NCI-H526 (cell line): ENCODE measurements at regions not wholly inside any gene's neighbourhood (a gene's known extent, or its start where the extent isn't known, plus 50 kb on each side); places are given as distances from the start of the nearest gene placed in this dataset.

Source experiments
- DNase-seq, 2 experiments: peaks; one replicate each; lab custom pipeline; 2025; lab: John Stamatoyannopoulos, UW

GRCh38 chr1:84090447-84091245 is 53.4 kb upstream of the PRKACB start:
- peak in 1 of 2 experiments; percentile 17 for DNase-seq

GRCh38 chr1:84089867-84090266 is 54.2 kb upstream of the PRKACB start:
- DNase-seq = no peak

- no peak for DNase-seq
Observed at GRCh38 chr1:84089465-84089864, 54.6 kb upstream of the PRKACB start.

GRCh38 chr1:84086616-84087015 is 57.5 kb upstream of the PRKACB start:
- no peak for DNase-seq

GRCh38 chr1:84086189-84086588 is 57.9 kb upstream of the PRKACB start:
- DNase-seq = no peak

- DNase-seq = no peak
Observed at GRCh38 chr1:84083307-84083706, 60.8 kb upstream of the PRKACB start.

- DNase-seq = no peak
Observed at GRCh38 chr1:84078842-84079202, 65.2 kb upstream of the PRKACB start.

DNA sequence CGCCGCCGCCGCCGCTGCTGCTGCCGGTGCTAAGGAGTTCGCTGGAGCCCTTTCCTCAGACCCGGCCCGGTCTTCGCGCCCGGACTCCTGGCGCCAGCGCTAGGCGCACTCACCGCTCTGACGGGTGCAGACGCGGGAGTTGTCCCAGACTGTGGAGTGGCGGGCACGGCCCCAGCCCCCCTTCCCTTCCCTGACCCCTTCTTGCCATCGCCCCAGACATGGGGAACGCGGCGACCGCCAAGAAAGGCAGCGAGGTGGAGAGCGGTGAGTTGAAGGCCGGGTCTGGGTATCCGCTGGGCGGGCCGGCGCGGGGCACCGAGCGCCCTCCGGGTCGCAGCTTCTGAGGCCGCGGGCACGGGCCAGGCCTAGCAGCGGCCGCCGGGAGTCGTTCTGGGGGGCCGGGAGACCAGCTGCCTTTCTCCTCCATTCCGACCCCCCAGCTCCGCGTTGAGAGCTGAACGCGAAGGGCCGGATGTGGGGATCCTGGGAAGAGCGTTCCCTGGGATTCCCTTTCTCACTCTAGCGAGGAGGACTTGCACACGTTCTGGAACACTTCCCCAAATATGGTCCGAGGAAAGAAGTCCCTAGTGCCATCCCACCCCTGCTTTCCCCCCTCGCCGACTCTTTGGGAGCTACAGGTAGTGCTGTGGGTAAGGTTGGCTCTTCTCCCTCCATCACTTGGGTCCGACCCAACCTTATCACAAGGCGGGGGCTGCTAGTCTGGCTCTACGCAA is 65.8 kb upstream of the PRKACB start:
- DNase-seq = peak; percentile 69 to 70

- DNase-seq = peak; percentile 53 to 91
Observed at GRCh38 chr1:84077476-84078107, 66.5 kb upstream of the PRKACB start.

- no peak for DNase-seq
Observed at GRCh38 chr1:84073266-84073665, 70.8 kb upstream of the PRKACB start.

DNA sequence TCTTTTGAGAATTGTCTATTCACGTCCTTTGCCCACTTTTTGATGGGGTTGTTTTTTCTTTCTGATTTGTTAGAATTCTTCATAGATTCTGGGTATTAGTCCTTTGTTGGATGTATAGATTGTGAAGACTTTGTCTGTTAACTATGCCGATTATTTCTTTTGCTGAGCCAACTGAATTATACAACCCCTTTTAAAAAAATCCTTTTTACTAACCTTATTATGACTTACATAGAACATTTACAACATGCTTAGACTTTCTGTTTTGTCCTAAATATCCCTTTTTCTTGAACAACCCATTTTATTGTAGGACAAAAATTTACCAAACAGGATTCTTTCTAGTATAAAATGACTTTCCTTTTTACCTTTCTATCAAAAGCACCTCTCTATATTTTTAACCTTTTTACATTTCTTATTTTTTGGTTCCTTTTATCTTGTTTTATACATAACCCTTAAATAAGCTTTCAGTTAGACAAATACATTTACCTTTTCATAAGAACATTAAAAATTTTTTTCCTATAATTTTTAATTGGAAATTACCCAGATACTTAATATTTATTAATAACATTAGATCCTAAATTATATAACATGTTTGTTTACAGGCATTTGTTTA is 70.4 kb upstream of the TTLL7 start:
- peak in 1 of 2 experiments; percentile 13 for DNase-seq

GRCh38 chr1:84062496-84062895 is 63.6 kb upstream of the TTLL7 start:
- DNase-seq = no peak

GRCh38 chr1:84061336-84061735 is 62.4 kb upstream of the TTLL7 start:
- no peak for DNase-seq

DNA sequence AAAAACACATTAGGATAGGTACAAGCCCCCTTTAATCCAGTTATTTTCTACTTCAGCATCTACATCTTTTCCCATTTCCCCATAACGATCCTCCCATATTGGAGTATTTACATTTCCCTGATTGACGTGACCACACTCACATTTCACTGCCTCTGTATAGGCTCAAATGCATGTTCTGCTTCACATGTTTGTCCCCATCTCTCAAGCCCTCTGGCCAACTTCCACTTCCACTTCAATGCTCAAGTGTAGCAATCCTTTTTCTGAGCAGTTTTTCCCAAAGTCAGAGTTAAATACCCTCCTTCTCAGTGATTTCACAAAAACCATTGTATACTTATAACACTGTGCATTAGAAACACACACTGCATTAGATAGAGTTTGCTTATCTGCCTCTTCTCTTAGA is 61.8 kb upstream of the TTLL7 start:
- DNase-seq = no peak

DNA sequence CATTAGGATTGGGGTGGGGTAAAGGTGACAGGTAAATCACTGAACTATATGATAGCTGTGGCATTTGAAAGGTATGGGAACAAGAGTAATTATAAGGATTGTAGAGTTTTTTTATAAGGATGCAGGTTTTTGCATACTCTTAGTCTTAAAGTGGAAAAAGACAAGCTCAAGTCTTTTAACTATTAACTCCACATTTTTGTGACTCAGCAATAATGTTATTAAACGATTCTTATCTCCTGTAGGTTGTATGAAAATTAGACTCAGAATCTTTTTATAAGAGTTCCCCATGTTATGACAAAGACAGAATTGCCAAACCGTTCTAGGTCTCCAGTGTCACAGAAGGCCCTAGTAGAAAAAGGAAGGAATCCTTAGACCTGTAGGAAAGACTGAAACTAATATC is 49.9 kb upstream of the TTLL7 start:
- no peak for DNase-seq
